GM12878 (cell line): ENCODE measurements at regions not wholly inside any gene's neighbourhood (a gene's known extent, or its start where the extent isn't known, plus 50 kb on each side); places are given as distances from the start of the nearest gene placed in this dataset.

Experiments used
- ATAC-seq: fragments of 200-7000 bp; cut with Tn5 transposase; 3 replicates; pipeline ENCODE4 v1.9.1; 2020; ENCODE audit warnings: mild to moderate bottlenecking, moderate library complexity
- BruUV-seq: library from RNA; stranded (reverse); fragments of 400-500 nt; replicated peaks from 2 replicates; lab custom pipeline; 2021; lab: Mats Ljungman, UMichigan
- CTCF ChIA-PET: fragments of 300-600 bp; sonication (Branson Sonifier 250); formaldehyde crosslinking; extraction: SDS; loops from one replicate; lab custom pipeline; 2021; ENCODE audit warnings: inconsistent platforms; lab: Yijun Ruan, JAX
- POLR2A ChIA-PET: fragments of 350-600 bp; formaldehyde crosslinking; extraction: SDS; loops from one replicate; lab custom pipeline; 2021; ENCODE audit warnings: inconsistent platforms; lab: Charles Lee
- RAD21 ChIA-PET: fragments of 300-600 bp; sonication (Branson Sonifier 250); formaldehyde crosslinking; loops from one replicate; lab custom pipeline; 2023; ENCODE audit warnings: antibody characterized with exemption; ENCODE audit not compliant: unreplicated experiment; lab: Charles Lee
- SMC1A ChIA-PET: fragments of 300-600 bp; sonication (Branson Sonifier 250); formaldehyde crosslinking; loops from one replicate; lab custom pipeline; 2023; ENCODE audit not compliant: unreplicated experiment, uncharacterized antibody; lab: Charles Lee
- DNase-seq: peaks from one replicate; pipeline ENCODE4 v3.0.0-alpha.2; 2011; ENCODE audit warnings: low read depth, low spot score
- FAIRE-seq: peaks from 3 replicates; lab custom pipeline; 2011; peaks lifted over from hg19 to GRCh38; lab: Jason Lieb, UNC
- H2AFZ ChIP-seq: 2 replicates; pipeline ENCODE4 v1.6.0; 2011; ENCODE audit warnings: low read depth, low read length, control low read depth; ENCODE audit not compliant: control insufficient read depth
- H3K27ac ChIP-seq: 2 replicates; pipeline ENCODE4 v1.5.1; 2011; ENCODE audit warnings: control low read depth; ENCODE audit not compliant: control insufficient read depth, insufficient read depth
- H3K27me3 ChIP-seq, 2 experiments: replicated peaks in 1 of 2; 2 replicates each; pipeline versions ENCODE4 v1.6.0 to v1.6.1; 2011; ENCODE audit warnings: low read length in 1 of 2; ENCODE audit not compliant: control insufficient read depth in 2 of 2, insufficient read depth in 2 of 2
- H3K36me3 ChIP-seq, 2 experiments: 2 replicates each; pipeline ENCODE4 v1.5.1; 2011; ENCODE audit warnings: low read length in 1 of 2; ENCODE audit not compliant: control insufficient read depth in 2 of 2, insufficient read depth in 2 of 2
- H3K4me1 ChIP-seq: 2 replicates; pipeline ENCODE4 v1.6.1; 2011; ENCODE audit warnings: mild to moderate bottlenecking, low read length, moderate library complexity, mixed read lengths; ENCODE audit not compliant: control insufficient read depth, insufficient read depth
- H3K4me2 ChIP-seq: 2 replicates; pipeline ENCODE4 v1.6.0; 2011; ENCODE audit warnings: control low read depth; ENCODE audit not compliant: control insufficient read depth, insufficient read depth
- H3K4me3 ChIP-seq: fragments of 200-600 bp; sonication (generic); 2 replicates; pipeline ENCODE4 v1.5.1; 2016
- H3K79me2 ChIP-seq: 2 replicates; pipeline ENCODE4 v1.6.0; 2011; ENCODE audit warnings: low read length; ENCODE audit not compliant: control insufficient read depth, insufficient read depth
- H3K9ac ChIP-seq: 2 replicates; pipeline ENCODE4 v1.8.0; 2011; ENCODE audit warnings: low read length, control low read depth, mixed read lengths; ENCODE audit not compliant: control insufficient read depth, insufficient read depth
- H3K9me3 ChIP-seq: replicated peaks from 3 replicates; pipeline ENCODE4 v1.5.1; 2011; ENCODE audit warnings: mild to moderate bottlenecking, low read length; ENCODE audit not compliant: control insufficient read depth, insufficient read depth
- H4K20me1 ChIP-seq: 2 replicates; pipeline ENCODE4 v1.6.0; 2011; ENCODE audit not compliant: control insufficient read depth, insufficient read depth
- BCL11A ChIP-seq: IDR thresholded peaks from 2 replicates; pipeline ENCODE4 v1.6.1; 2011; ENCODE audit warnings: low read depth, low read length
- CEBPB ChIP-seq, 2 experiments: fragments of 150-350 bp in 1 of 2; IDR thresholded peaks; 2 replicates each; pipeline ENCODE4 v1.6.1; 2012 to 2014; ENCODE audit warnings: low read depth in 2 of 2, low read length in 2 of 2, borderline replicate concordance in 1 of 2, inconsistent platforms in 1 of 2
- CREM ChIP-seq: IDR thresholded peaks from 2 replicates; pipeline ENCODE4 v1.6.1; 2014; ENCODE audit warnings: antibody characterized with exemption, low read depth
- JUNB ChIP-seq: IDR thresholded peaks from 2 replicates; pipeline ENCODE4 v1.6.1; 2016; ENCODE audit warnings: antibody characterized with exemption, mild to moderate bottlenecking
- KAT2A ChIP-seq: conservative IDR thresholded peaks from 2 replicates; pipeline ENCODE4 v1.6.1; 2011; ENCODE audit warnings: low read depth, low read length; ENCODE audit not compliant: control insufficient read depth
- NR2C2 ChIP-seq: IDR thresholded peaks from 2 replicates; pipeline ENCODE4 v1.6.1; 2011; ENCODE audit warnings: borderline replicate concordance, low read depth; ENCODE audit not compliant: control insufficient read depth, insufficient read length
- NR2F1 ChIP-seq: fragments of 450-650 bp; conservative IDR thresholded peaks from 2 replicates; pipeline ENCODE4 v1.6.1; 2017; ENCODE audit warnings: mild to moderate bottlenecking
- RB1 ChIP-seq: fragments of 450-650 bp; formaldehyde crosslinking; IDR thresholded peaks from 2 replicates; pipeline ENCODE4 v1.6.1; 2017; ENCODE audit warnings: mild to moderate bottlenecking, borderline replicate concordance
- WGBS: methylation state at CpG from one replicate; pipeline ENCODE4 v1.1.6; 2016; ENCODE audit warnings: low lambda C conversion rate; ENCODE audit not compliant: insufficient replicate concordance, insufficient coverage; ENCODE audit errors: missing lambda C conversion rate; 5-methylcytosine and 5-hydroxymethylcytosine counted together
- in situ Hi-C: fragments of 300-500 bp; cut with MboI; formaldehyde crosslinking; loops from 9 replicates; pipeline ENCODE4 v1.14.3; 2018; ENCODE audit warnings: mixed read lengths
- intact Hi-C: fragments of 100-400 bp; cut with micrococcal nuclease; formaldehyde crosslinking; loops from one replicate; pipeline ENCODE4 v1.14.2; 2022; ENCODE audit not compliant: unreplicated experiment
- TF ChIP-seq, protein P1 (sequence below): fragments of 450-650 bp; formaldehyde crosslinking; IDR thresholded peaks from 2 replicates; pipeline ENCODE4 v1.4.0; 2022; ENCODE audit warnings: mild to moderate bottlenecking, moderate library complexity
- TF ChIP-seq, protein P2 (sequence below): fragments of 450-650 bp; IDR thresholded peaks from 2 replicates; pipeline ENCODE4 v1.6.1; 2018; ENCODE audit warnings: borderline replicate concordance, mild to moderate bottlenecking; ENCODE audit not compliant: partially characterized antibody

GRCh38 chr3:31452495-31453106 is 80.1 kb upstream of the STT3B start:
- no peaks in the 10 kb centered on the region for H3K27me3 ChIP-seq
- CTCF ChIA-PET, result interaction anchor here (1.3 kb wide), 1 partner anchor 13 kb away, joined by 3 read pairs; no protein-coding TSS in a partner anchor
- no peak for FAIRE-seq
- TF ChIP-seq RB1, result no peak
- TF ChIP-seq, protein P1, sequence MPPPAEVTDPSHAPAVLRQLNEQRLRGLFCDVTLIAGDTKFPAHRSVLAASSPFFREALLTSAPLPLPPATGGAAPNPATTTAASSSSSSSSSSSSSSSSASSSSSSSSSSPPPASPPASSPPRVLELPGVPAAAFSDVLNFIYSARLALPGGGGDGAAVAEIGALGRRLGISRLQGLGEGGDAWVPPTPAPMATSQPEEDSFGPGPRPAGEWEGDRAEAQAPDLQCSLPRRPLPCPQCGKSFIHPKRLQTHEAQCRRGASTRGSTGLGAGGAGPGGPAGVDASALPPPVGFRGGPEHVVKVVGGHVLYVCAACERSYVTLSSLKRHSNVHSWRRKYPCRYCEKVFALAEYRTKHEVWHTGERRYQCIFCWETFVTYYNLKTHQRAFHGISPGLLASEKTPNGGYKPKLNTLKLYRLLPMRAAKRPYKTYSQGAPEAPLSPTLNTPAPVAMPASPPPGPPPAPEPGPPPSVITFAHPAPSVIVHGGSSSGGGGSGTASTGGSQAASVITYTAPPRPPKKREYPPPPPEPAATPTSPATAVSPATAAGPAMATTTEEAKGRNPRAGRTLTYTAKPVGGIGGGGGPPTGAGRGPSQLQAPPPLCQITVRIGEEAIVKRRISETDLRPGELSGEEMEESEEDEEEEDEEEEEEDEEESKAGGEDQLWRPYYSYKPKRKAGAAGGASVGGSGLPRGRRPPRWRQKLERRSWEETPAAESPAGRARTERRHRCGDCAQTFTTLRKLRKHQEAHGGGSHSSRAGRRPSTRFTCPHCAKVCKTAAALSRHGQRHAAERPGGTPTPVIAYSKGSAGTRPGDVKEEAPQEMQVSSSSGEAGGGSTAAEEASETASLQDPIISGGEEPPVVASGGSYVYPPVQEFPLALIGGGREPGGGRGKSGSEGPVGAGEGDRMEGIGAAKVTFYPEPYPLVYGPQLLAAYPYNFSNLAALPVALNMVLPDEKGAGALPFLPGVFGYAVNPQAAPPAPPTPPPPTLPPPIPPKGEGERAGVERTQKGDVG, result no peak
- TF ChIP-seq, all 136 proteins: peak for 0
- H3K4me3 ChIP-seq, result no peak overlapping the region
- H3K4me1 ChIP-seq, result peaks cover 25% of the 10 kb centered on the region
- H4K20me1 ChIP-seq, result no peaks in the 10 kb centered on the region
- SMC1A ChIA-PET, result interaction anchor here (1.3 kb wide), 1 partner anchor 10 kb away, joined by 6 read pairs; no protein-coding TSS in a partner anchor
- H2AFZ ChIP-seq, result no peak overlapping the region
- no peaks in the 10 kb centered on the region for H3K36me3 ChIP-seq
- RAD21 ChIA-PET, result no interaction called here
- H3K27ac ChIP-seq, result no peak overlapping the region
- intact Hi-C loops, result no loop called here
- ATAC-seq (no peak), DNase-seq (no peak)
- no peak overlapping the region for H3K4me2 ChIP-seq
- in situ Hi-C loops, result no loop called here
- 90% methylated on average over 24 of the region's 24 CpGs for WGBS
- H3K79me2 ChIP-seq, result no peaks in the 10 kb centered on the region
- POLR2A ChIA-PET, result no interaction called here
- peaks cover 9% of the 10 kb centered on the region for H3K9me3 ChIP-seq
- H3K9ac ChIP-seq, result no peak overlapping the region
- no TSS peak for BruUV-seq

DNA sequence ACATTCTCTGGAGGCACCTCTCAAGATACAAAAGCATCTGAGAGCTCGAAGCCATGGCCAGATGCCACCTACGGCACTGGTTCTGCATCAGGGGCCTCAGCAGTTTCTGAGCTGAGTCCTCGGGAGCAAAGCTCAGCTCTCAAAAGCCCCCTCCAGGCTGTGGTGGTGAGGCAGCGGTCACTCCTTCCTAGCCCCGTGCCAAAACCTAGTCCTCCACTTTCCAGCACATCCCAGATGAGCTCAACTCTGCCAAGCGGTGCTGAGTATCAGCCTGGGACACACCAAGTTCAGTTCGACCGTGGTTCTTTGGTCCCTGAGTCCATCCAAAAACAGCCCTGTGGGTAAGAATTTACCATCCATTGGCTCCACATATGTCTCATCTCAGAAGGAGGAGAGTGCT is 79.3 kb upstream of the STT3B start:
- Histone ChIP-seq H3K4me1 (peaks cover 17% of the 10 kb centered on the region), H3K27me3 (no peaks in the 10 kb centered on the region), H3K4me3 (no peak overlapping the region), H3K27ac (no peak overlapping the region), H3K36me3 (no peaks in the 10 kb centered on the region), H4K20me1 (no peaks in the 10 kb centered on the region), H2AFZ (no peak overlapping the region), H3K4me2 (no peak overlapping the region), H3K9me3 (peaks cover 7% of the 10 kb centered on the region), H3K79me2 (no peaks in the 10 kb centered on the region), H3K9ac (no peak overlapping the region)
- intact Hi-C loops (no loop called here), in situ Hi-C loops (no loop called here)
- no peak for ATAC-seq
- FAIRE-seq, result no peak
- 66% methylated on average over 8 of the region's 8 CpGs for WGBS
- no peak for DNase-seq
- ChIA-PET RAD21 (no interaction called here), CTCF (interaction anchor here (1.1 to 1.4 kb wide), 4 partner anchors 12 to 63 kb away, joined by 3 to 4 read pairs (median 3); no protein-coding TSS in a partner anchor), SMC1A (interaction anchor here (1.3 kb wide), 1 partner anchor 9 kb away, joined by 6 read pairs; no protein-coding TSS in a partner anchor), POLR2A (interaction anchor here (0.6 kb wide), 1 partner anchor 164 kb away, joined by 3 read pairs; no protein-coding TSS in a partner anchor)
- BruUV-seq, result no TSS peak
- no peak for TF ChIP-seq CREM
- no peak for TF ChIP-seq KAT2A
- TF ChIP-seq JUNB, result no peak
- no peak for TF ChIP-seq CEBPB (IDR thresholded peaks at IDR 0.05; ENCODE audit: borderline replicate concordance in 1 of 2, low read depth in 2 of 2, low read length in 2 of 2)
- no peak for TF ChIP-seq BCL11A
- TF ChIP-seq, protein P2, sequence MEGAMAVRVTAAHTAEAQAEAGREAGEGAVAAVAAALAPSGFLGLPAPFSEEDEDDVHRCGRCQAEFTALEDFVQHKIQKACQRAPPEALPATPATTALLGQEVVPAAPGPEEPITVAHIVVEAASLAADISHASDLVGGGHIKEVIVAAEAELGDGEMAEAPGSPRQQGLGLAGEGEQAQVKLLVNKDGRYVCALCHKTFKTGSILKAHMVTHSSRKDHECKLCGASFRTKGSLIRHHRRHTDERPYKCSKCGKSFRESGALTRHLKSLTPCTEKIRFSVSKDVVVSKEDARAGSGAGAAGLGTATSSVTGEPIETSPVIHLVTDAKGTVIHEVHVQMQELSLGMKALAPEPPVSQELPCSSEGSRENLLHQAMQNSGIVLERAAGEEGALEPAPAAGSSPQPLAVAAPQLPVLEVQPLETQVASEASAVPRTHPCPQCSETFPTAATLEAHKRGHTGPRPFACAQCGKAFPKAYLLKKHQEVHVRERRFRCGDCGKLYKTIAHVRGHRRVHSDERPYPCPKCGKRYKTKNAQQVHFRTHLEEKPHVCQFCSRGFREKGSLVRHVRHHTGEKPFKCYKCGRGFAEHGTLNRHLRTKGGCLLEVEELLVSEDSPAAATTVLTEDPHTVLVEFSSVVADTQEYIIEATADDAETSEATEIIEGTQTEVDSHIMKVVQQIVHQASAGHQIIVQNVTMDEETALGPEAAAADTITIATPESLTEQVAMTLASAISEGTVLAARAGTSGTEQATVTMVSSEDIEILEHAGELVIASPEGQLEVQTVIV, result no peak
- no peak for TF ChIP-seq NR2C2
- no peak for TF ChIP-seq NR2F1
